ENCODE measurements at regions not wholly inside any gene's neighbourhood (a gene's known extent, or its start where the extent isn't known, plus 50 kb on each side); places are given as distances from the start of the nearest gene placed in this dataset.
"Not testable (repeated sequence)": the region's sequence is repeated elsewhere in the genome, so short reads cannot be mapped to it uniquely, and the experiment has no call there.

DNA sequence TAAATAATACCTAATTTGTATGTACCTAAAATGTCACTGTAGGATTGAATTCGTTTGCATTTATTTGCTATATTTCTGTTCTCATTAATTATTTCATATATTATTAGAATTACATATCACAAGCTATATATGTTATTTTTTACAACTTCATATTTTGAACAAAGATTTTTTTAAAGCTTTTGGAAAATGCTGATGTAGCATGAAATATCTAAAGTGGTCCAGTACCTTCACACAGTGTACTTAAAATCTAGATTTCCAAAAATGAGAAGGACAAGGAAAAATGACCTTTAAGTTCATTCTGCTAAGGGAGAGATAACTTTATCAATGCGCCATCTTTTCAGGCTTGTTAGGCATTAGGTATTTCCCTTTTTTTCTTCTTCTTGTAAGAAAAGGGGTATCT lies 71.8 kb downstream of the LARP7 start:
- in situ Hi-C loops (cut with MboI; ENCODE audit: low pct_unique_long_range_greater_than_20kb in 2 of 9, low sequenced_read_pairs in 9 of 9, unreplicated experiment in 9 of 9), result no loop called here
- Histone ChIP-seq H3K4me3 (peak overlapping the region in 1 of 5 donors; percentile 89), H3K27ac (no peak overlapping the region), H3K4me1 (replicated peaks in 1 of 2) (peaks cover 2 to 15% of the 10 kb centered on the region in 2 donors)
- ATAC-seq (replicated peaks in 6 of 8), result no peak
- 40 to 100% (median 83%) methylated on average over 1 to 2 of the region's 2 CpGs; no CpG with 5 or more reads in 1 of the 10 experiments for WGBS, 10 experiments

DNA sequence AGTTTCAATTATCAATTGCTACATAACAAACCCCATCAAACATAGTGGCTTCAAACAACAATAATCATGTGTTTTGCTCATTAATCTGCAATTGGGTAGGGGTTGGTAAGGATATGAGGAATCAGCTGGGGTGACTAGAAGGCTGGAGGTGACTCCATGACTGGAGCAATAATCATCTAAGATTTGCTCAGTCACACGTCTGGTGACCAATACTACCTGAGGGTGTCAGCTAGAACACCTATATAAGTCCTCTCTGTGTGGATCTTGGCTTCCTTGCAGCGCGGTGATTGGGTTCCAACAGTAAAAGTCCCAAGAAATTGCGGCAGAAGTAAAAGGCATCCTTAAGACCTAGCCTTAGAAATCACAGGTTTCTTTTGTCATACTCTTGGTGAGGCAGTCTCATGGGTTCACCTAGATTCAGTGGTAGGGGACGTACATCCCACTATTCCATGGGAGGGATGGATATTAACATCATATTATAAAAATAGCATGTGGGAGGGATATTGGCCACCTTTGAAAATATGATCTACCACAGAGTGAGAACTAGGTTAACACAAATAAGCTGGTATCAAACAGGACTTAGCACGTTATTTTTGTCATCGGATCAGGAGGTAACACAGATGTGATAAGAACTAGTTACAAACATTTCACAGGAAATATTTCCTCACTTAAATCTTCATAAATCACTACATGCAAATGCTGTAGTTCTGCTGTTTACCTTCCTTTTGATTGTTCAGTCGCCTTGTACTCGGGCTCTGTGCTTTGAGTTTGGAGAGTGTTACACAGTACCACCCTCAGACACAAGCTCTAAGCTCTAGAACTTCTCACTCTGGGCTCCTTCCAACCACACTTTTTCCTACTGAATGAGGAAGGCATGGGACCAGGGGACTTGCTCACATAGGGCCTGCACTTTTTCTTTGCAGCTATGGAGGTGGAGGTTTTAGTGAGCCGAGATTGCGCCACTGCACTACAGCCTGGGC lies 78.3 kb downstream of the LARP7 start:
- WGBS, 10 experiments, result 64 to 100% (median 88%) methylated on average over 3 to 10 of the region's 11 CpGs; no CpG with 5 or more reads in 1 of the 10 experiments
- ATAC-seq (replicated peaks in 6 of 8), result no peak
- Histone ChIP-seq H3K4me3 (no peak overlapping the region), H3K27ac (no peak overlapping the region), H3K4me1 (replicated peaks in 1 of 2) (no peaks in the 10 kb centered on the region)
- in situ Hi-C loops (cut with MboI; ENCODE audit: low pct_unique_long_range_greater_than_20kb in 2 of 9, low sequenced_read_pairs in 9 of 9, unreplicated experiment in 9 of 9), result no loop called here

DNA sequence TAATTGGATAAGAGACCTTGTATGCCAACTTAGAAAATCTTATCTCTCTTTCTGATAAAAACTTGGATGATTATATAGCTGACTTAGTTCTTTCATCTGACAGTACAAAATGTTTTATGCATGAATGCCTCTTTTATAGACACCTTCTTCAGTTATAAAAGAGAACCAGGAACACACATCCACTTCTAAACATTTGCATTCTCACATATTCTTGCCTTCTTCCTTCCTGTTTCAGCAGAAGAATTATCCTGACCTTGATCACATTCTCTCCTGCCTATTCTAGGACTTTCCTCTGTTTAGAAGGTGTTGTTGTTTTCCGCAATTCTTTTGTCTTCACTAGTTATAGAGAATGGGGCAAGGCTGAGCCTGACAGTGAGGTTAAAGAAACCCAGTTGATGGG lies 80.9 kb downstream of the LARP7 start:
- H3K4me1 ChIP-seq (replicated peaks in 1 of 2), result no peaks in the 10 kb centered on the region
- no peak overlapping the region for H3K27ac ChIP-seq
- ATAC-seq (replicated peaks in 6 of 8), result no peak
- no peak overlapping the region for H3K4me3 ChIP-seq
- 80 to 100% (median 100%) methylated on average over 1 of the region's 1 CpG; no CpG with 5 or more reads in 5 of the 10 experiments for WGBS, 10 experiments
- in situ Hi-C loops (cut with MboI; ENCODE audit: low pct_unique_long_range_greater_than_20kb in 2 of 9, low sequenced_read_pairs in 9 of 9, unreplicated experiment in 9 of 9), result no loop called here

DNA sequence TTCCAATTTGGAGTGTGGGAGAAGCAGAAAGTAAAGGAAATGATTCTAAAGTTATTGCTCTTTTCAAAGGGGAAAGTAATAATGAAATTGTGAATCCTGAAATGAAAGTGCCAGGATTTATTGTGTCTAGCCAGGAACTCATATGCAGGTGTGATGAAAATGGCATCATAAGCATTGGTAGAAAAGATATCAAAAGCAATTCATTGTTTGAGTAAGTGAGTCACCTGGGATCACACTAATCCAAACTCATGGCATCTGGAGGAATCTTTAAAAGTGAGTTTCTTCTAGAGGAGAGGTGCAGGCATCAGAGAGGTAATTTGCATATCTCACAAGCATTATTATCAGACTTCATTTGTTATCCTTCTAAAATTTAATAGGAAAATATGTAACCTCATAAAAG lies 84.7 kb downstream of the LARP7 start:
- no peak for ATAC-seq (replicated peaks in 6 of 8)
- H3K27ac ChIP-seq, result no peak overlapping the region
- in situ Hi-C loops (cut with MboI; ENCODE audit: low pct_unique_long_range_greater_than_20kb in 2 of 9, low sequenced_read_pairs in 9 of 9, unreplicated experiment in 9 of 9), result no loop called here

DNA sequence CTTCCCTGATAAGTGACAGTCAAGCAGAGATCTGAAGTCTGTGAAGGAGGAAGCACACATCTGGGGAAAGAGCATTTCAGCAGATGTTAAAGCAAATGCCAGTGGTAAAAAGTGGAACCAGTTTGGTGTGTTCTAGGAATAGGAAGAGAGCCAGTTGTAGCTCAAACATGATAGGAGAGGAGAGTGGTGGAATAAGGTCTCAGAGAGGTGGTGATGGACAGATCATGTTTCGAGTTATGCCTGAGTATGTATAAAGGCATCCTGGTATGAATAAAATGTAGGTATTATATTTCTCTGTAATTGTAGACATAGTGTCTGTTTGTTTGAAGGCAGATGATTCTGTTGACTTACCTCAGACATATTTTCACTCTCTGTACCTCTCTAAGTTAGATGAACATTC lies 89.1 kb downstream of the LARP7 start:
- Histone ChIP-seq H3K4me1 (replicated peaks in 1 of 2) (no peaks in the 10 kb centered on the region), H3K4me3 (no peak overlapping the region), H3K27ac (no peak overlapping the region)
- in situ Hi-C loops (cut with MboI; ENCODE audit: low pct_unique_long_range_greater_than_20kb in 2 of 9, low sequenced_read_pairs in 9 of 9, unreplicated experiment in 9 of 9), result no loop called here
- WGBS, 10 experiments, result 80 to 100% (median 88%) methylated on average over 1 of the region's 1 CpG; no CpG with 5 or more reads in 5 of the 10 experiments
- ATAC-seq (replicated peaks in 6 of 8), result peak in 1 of 8 experiments; percentile 49

More for the DNA sequence above, 84.7 kb downstream of the LARP7 start:
- Histone ChIP-seq H3K4me3 (no peak overlapping the region), H3K4me1 (replicated peaks in 1 of 2) (no peaks in the 10 kb centered on the region)

DNA sequence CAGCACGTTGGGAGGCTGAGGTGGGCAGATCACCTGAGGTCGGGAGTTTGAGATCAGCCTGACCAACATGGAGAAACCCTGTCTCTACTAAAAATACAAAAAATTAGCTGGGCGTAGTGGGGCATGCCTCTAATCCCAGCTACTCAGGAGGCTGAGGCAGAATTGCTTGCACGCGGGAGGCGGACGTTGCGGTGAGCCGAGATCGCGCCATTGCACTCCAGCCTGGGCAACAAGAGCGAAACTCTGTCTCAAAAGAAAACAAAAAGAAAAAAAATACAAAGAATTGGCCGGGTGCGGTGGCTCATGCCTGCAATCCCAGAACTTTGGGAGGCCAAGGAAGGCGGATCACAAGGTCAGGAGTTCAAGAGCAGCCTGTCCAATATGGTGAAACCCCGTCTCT lies 90.8 kb downstream of the LARP7 start:
- H3K27ac ChIP-seq; H3K4me3 ChIP-seq; H3K4me1 ChIP-seq (replicated peaks in 1 of 2); ATAC-seq (replicated peaks in 6 of 8); in situ Hi-C loops (cut with MboI; ENCODE audit: low pct_unique_long_range_greater_than_20kb in 2 of 9, low sequenced_read_pairs in 9 of 9, unreplicated experiment in 9 of 9): not testable (repeated sequence)
- WGBS, 10 experiments, result 33 to 100% (median 91%) methylated on average over 1 to 14 of the region's 16 CpGs

DNA sequence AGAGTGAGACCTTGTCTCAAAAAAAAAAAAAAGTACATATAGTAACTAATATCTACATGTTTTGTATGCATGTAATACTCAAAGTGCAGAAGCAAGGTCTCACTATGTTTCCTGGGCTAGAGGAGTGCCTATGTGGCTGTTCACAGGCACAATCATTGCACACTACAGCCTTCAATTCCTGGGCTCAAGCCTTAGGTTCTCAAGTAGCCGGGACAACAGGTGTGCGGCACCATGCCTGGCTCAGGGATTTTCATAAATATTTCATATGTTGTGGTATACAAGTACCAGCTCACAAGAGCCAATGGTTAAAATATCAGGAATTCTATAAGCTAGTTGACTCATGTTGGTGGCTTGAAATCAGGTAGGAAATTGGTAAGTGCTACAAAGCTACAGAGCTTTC lies 94.8 kb downstream of the LARP7 start:
- whole genome bisulfite sequencing, 10 experiments, result 92 to 100% (median 97%) methylated on average over 2 of the region's 2 CpGs; no CpG with 5 or more reads in 6 of the 10 experiments
- Histone ChIP-seq H3K27ac (no peak overlapping the region), H3K4me1 (replicated peaks in 1 of 2) (no peaks in the 10 kb centered on the region), H3K4me3 (no peak overlapping the region)
- ATAC-seq (replicated peaks in 6 of 8), result no peak
- in situ Hi-C loops (cut with MboI; ENCODE audit: low pct_unique_long_range_greater_than_20kb in 2 of 9, low sequenced_read_pairs in 9 of 9, unreplicated experiment in 9 of 9), result no loop called here

DNA sequence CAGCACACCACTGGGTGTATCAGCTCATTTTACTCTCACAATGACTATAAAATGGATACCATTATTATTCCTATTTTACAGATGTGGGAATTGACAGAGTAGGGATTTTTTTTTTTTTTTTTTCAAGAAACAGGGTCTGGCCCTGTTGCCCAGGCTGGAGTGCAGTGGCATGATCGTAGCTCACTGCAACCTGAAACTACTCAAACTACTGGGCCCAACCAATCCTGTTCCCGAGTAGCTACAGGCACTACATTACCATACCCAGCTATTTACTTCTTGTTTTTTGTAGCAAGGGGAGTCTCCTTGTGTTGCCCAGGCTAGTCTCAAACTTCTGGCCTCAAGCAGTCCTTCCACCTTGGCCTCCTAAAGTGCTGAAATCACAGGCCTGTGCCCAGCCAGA lies 95.2 kb downstream of the LARP7 start:
- H3K27ac ChIP-seq, result no peak overlapping the region
- in situ Hi-C loops (cut with MboI; ENCODE audit: low pct_unique_long_range_greater_than_20kb in 2 of 9, low sequenced_read_pairs in 9 of 9, unreplicated experiment in 9 of 9), result no loop called here
- WGBS, 10 experiments, result 40 to 100% (median 90%) methylated on average over 1 of the region's 2 CpGs; no CpG with 5 or more reads in 6 of the 10 experiments
- no peak for ATAC-seq (replicated peaks in 6 of 8)
- no peaks in the 10 kb centered on the region for H3K4me1 ChIP-seq (replicated peaks in 1 of 2)
- no peak overlapping the region for H3K4me3 ChIP-seq

DNA sequence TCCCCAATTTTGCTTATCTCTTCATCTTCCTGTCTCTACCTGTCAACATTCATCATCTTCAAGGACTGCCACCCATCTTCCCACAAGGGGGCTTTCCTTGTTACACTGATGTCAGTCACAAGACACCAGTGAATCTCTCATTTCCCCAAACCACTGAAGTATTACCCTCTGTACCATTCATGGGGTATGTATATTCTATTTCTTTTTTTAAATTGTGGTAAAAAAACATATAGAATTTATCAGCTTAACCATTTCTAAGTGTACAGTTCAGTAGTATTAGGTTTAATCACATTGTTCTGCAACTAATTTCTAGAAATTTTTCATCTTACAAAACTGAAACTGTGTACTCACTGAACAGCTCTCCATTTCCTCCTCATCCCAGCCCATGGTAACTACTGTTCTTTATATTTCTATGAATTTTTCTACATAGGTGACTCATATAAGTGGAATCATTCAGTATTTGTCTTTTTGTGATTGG lies 98.6 kb downstream of the LARP7 start:
- in situ Hi-C loops (cut with MboI; ENCODE audit: low pct_unique_long_range_greater_than_20kb in 2 of 9, low sequenced_read_pairs in 9 of 9, unreplicated experiment in 9 of 9), result no loop called here
- peak in 2 of 8 experiments; percentile 20 to 57 for ATAC-seq (replicated peaks in 6 of 8)
- H3K27ac ChIP-seq, result no peak overlapping the region
- no peaks in the 10 kb centered on the region for H3K4me1 ChIP-seq (replicated peaks in 1 of 2)
- no peak overlapping the region for H3K4me3 ChIP-seq

DNA sequence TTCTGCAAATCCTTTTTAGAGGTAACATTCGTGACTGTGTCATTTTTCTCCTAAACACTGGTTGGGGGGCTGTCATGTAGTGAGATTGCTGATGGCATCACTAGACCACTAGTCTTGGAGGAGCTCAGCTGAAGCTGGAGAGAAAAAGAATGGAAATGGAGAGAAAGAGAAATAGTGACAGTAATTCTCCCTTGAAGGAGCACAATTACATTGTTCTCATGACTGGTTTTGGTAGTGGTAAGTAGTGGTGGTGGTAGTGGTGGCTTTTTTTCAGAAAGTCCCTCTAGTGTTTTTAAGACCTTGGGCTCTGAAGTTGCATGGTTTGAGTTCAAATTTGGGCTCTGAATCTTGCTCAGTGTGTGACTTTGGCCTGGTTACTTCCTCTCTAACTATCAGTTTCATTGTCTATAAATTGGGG lies 99.8 kb downstream of the LARP7 start:
- Histone ChIP-seq H3K4me3 (no peak overlapping the region), H3K27ac (no peak overlapping the region), H3K4me1 (replicated peaks in 1 of 2) (no peaks in the 10 kb centered on the region)
- 38 to 86% (median 61%) methylated on average over 1 of the region's 1 CpG; no CpG with 5 or more reads in 6 of the 10 experiments for WGBS, 10 experiments
- in situ Hi-C loops (cut with MboI; ENCODE audit: low pct_unique_long_range_greater_than_20kb in 2 of 9, low sequenced_read_pairs in 9 of 9, unreplicated experiment in 9 of 9), result no loop called here
- ATAC-seq (replicated peaks in 6 of 8), result no peak

DNA sequence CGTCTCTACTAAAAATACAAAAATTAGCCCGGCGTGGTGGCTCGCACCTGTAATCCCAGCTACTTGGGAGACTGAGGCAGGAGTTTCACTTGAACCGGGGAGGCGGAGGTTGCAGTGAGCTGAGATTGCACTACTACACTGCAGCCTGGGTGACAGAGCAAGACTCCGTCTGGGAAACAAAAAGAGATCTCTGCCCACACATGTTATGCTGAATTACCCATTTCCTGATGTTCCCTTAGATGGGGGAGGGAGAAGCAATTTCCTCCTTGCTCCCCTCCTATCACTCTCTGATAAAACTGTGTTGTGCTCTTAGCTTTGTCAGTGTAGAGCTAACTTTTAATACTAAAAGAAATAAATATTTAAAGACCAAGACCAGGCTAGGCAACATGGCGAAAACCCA lies 102.5 kb downstream of the LARP7 start:
- ATAC-seq (replicated peaks in 6 of 8), result no peak
- Histone ChIP-seq H3K4me1 (replicated peaks in 1 of 2) (no peaks in the 10 kb centered on the region), H3K4me3 (no peak overlapping the region), H3K27ac (no peak overlapping the region)
- in situ Hi-C loops (cut with MboI; ENCODE audit: low pct_unique_long_range_greater_than_20kb in 2 of 9, low sequenced_read_pairs in 9 of 9, unreplicated experiment in 9 of 9), result no loop called here
- 61 to 100% (median 93%) methylated on average over 1 to 8 of the region's 8 CpGs; no CpG with 5 or more reads in 3 of the 10 experiments for WGBS, 10 experiments

DNA sequence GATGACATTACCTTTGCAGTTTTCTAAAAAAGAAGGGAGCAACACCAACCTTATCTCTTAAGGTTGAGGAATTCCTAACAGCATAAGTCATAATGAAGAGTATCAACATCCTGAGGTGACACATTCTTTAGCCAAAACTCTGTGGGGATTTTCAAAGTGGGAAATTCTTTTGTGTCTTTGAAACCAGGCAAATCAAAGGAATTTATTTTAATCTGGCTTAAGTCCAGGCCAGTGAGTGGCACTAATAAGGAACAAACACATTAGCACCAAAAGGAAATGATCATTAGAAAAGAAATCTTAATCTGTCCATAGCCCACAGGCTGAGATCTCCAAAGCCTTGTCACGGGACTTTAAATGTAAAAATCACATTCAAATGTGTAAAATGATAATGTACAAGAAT lies 110.1 kb downstream of the LARP7 start:
- 0 to 27% (median 0%) methylated on average over 1 of the region's 1 CpG; no CpG with 5 or more reads in 2 of the 10 experiments for WGBS, 10 experiments

DNA sequence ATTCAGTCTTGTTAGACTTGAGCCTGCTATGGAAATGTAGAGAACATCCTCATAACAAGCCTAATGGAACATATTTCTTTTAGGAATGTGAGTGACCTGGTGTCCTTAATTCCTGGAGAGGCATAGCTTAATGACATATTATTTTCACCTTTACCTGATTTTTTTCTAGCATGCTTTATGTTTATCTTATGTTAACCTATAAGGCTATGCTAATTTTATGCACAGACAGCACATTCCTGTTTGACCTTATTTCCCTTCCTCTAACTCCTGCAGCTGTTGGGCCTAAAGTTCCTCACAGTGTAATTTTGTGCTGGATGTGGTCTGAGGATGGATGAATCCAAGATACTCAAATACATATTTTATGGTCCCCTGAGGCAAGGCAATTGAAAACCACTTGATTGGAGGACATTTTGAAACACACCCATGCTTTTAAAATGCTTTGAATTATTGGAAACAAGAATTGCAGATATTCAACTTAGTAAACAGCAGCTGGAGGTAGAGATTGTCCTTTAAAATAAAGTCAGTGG lies 111.5 kb downstream of the LARP7 start:
- in situ Hi-C loops (cut with MboI; ENCODE audit: low pct_unique_long_range_greater_than_20kb in 2 of 9, low sequenced_read_pairs in 9 of 9, unreplicated experiment in 9 of 9), result no loop called here
- H3K4me3 ChIP-seq, result no peak overlapping the region
- peak in 2 of 8 experiments; percentile 53 to 78 for ATAC-seq (replicated peaks in 6 of 8)
- H3K4me1 ChIP-seq (replicated peaks in 1 of 2), result no peaks in the 10 kb centered on the region
- no peak overlapping the region for H3K27ac ChIP-seq

More for the DNA sequence above, 110.1 kb downstream of the LARP7 start:
- Histone ChIP-seq H3K4me3 (no peak overlapping the region), H3K4me1 (replicated peaks in 1 of 2) (no peaks in the 10 kb centered on the region), H3K27ac (no peak overlapping the region)
- ATAC-seq (replicated peaks in 6 of 8), result peak in 5 of 8 experiments; percentile 24 to 86 (median 58)
- in situ Hi-C loops (cut with MboI; ENCODE audit: low pct_unique_long_range_greater_than_20kb in 2 of 9, low sequenced_read_pairs in 9 of 9, unreplicated experiment in 9 of 9), result no loop called here

All from motor neuron (in vitro differentiated cells).